Motor neuron (in vitro differentiated cells): ENCODE measurements at regions not wholly inside any gene's neighbourhood (a gene's known extent, or its start where the extent isn't known, plus 50 kb on each side); places are given as distances from the start of the nearest gene placed in this dataset.
A peak's percentile ranks its signal among the peaks of the same experiment; 100 is the strongest.

Experiments used
- ATAC-seq, 8 experiments: fragments of 200-7000 bp; cut with Tn5 transposase; replicated peaks in 6 of 8; 2 replicates each; pipeline ENCODE4 v1.8.0; 2021; ENCODE audit warnings: mild to moderate bottlenecking in 8 of 8, moderate library complexity in 8 of 8
- H3K27ac ChIP-seq, 2 donors: fragments of 250-450 bp; sonication (Bioruptor Pico); 2 replicates each; pipeline ENCODE4 v1.9.0; 2021; ENCODE audit warnings: antibody characterized with exemption in 2 of 2, mild to moderate bottlenecking in 2 of 2, moderate library complexity in 1 of 2
- H3K4me1 ChIP-seq, 2 donors: fragments of 250-450 bp; sonication (Bioruptor Pico); replicated peaks in 1 of 2; 2 replicates each; pipeline ENCODE4 v1.6.1; 2021; ENCODE audit warnings: antibody characterized with exemption in 2 of 2, mild to moderate bottlenecking in 2 of 2, moderate library complexity in 1 of 2
- H3K4me3 ChIP-seq, 5 donors: fragments of 250-450 bp; sonication (Bioruptor Pico); 2 replicates each; pipeline ENCODE4 v1.9.0; 2021; ENCODE audit warnings: antibody characterized with exemption in 5 of 5, mild to moderate bottlenecking in 5 of 5, moderate library complexity in 4 of 5
- WGBS, 10 experiments: fragments of 450-650 bp; shearing (Covaris generic); methylation state at CpG; one replicate each; pipeline ENCODE4 v1.0.0; 2022; 5-methylcytosine and 5-hydroxymethylcytosine counted together
- in situ Hi-C, 9 experiments: fragments of 400-800 bp; cut with MboI; loops; one replicate each; pipeline ENCODE4 v1.15.0; 2021; ENCODE audit warnings: low sequenced_read_pairs in 9 of 9, low pct_unique_long_range_greater_than_20kb in 2 of 9; ENCODE audit not compliant: unreplicated experiment in 9 of 9

- Histone ChIP-seq H3K4me3 (no peak overlapping the region), H3K27ac (no peak overlapping the region), H3K4me1 (peaks cover 4 to 18% of the 10 kb centered on the region in 2 donors)
- peak in 5 of 8 experiments; percentile 77 to 91 (median 87) for ATAC-seq
- in situ Hi-C loops: loop anchor here in 2 of 9 experiments (25.0 kb wide), 3 partner anchors 93 to 768 kb away; no protein-coding TSS in a partner anchor
- 14 to 53% (median 40%) methylated on average over 2 to 5 of the region's 7 CpGs; no CpG with 5 or more reads in 2 of the 10 experiments for WGBS, 10 experiments
Observed at GRCh38 chr3:33919312-33920120, 121.1 kb downstream of the PDCD6IP start.

- WGBS, 10 experiments: 25 to 100% (median 88%) methylated on average over 1 to 4 of the region's 4 CpGs; no CpG with 5 or more reads in 1 of the 10 experiments
- H3K27ac ChIP-seq: no peak overlapping the region
- in situ Hi-C loops: loop anchor here in 2 of 9 experiments (25.0 kb wide), 3 partner anchors 92 to 767 kb away; no protein-coding TSS in a partner anchor
Observed at GRCh38 chr3:33920511-33920910, 122.1 kb downstream of the PDCD6IP start.

GRCh38 chr3:33921608-33922007 lies 123.2 kb downstream of the PDCD6IP start:
- Histone ChIP-seq H3K4me3 (no peak overlapping the region), H3K4me1 (peaks cover 0 to 12% of the 10 kb centered on the region in 2 donors), H3K27ac (no peak overlapping the region)
- in situ Hi-C loops: loop anchor here in 2 of 9 experiments (25.0 kb wide), 3 partner anchors 91 to 766 kb away; no protein-coding TSS in a partner anchor
- 0 to 100% (median 57%) methylated on average over 1 to 2 of the region's 2 CpGs; no CpG with 5 or more reads in 4 of the 10 experiments for WGBS, 10 experiments
- ATAC-seq: peak in 1 of 8 experiments; percentile 69

More at GRCh38 chr3:33920511-33920910, 122.1 kb downstream of the PDCD6IP start:
- Histone ChIP-seq H3K4me1 (peaks cover 0 to 15% of the 10 kb centered on the region in 2 donors), H3K4me3 (no peak overlapping the region)
- no peak for ATAC-seq

GRCh38 chr3:33926998-33927605 lies 128.7 kb downstream of the PDCD6IP start:
- Histone ChIP-seq H3K4me1 (no peaks in the 10 kb centered on the region), H3K27ac (no peak overlapping the region), H3K4me3 (no peak overlapping the region)
- in situ Hi-C loops: no loop called here
- ATAC-seq: no peak
- WGBS, 10 experiments: 0 to 90% (median 84%) methylated on average over 1 to 3 of the region's 3 CpGs; no CpG with 5 or more reads in 2 of the 10 experiments

GRCh38 chr3:33929813-33930212 lies 131.4 kb downstream of the PDCD6IP start:
- ATAC-seq: peak in 1 of 8 experiments; percentile 15
- Histone ChIP-seq H3K27ac (no peak overlapping the region), H3K4me1 (no peaks in the 10 kb centered on the region), H3K4me3 (no peak overlapping the region)
- in situ Hi-C loops: no loop called here
- 14 to 100% (median 48%) methylated on average over 1 to 2 of the region's 2 CpGs; no CpG with 5 or more reads in 4 of the 10 experiments for WGBS, 10 experiments

GRCh38 chr3:33931512-33931911 lies 133.1 kb downstream of the PDCD6IP start:
- in situ Hi-C loops: no loop called here
- ATAC-seq: peak in 1 of 8 experiments; percentile 33
- Histone ChIP-seq H3K27ac (no peak overlapping the region), H3K4me1 (no peaks in the 10 kb centered on the region), H3K4me3 (no peak overlapping the region)

GRCh38 chr3:33932010-33932764 lies 133.8 kb downstream of the PDCD6IP start:
- WGBS, 10 experiments: 4 to 100% (median 91%) methylated on average over 2 to 6 of the region's 6 CpGs; no CpG with 5 or more reads in 3 of the 10 experiments
- H3K27ac ChIP-seq: no peak overlapping the region
- in situ Hi-C loops: no loop called here
- ATAC-seq: peak in 2 of 8 experiments; percentile 34 to 42
- H3K4me1 ChIP-seq: peaks cover 0 to 3% of the 10 kb centered on the region in 2 donors
- H3K4me3 ChIP-seq: no peak overlapping the region

GRCh38 chr3:33936171-33936920 lies 137.9 kb downstream of the PDCD6IP start:
- in situ Hi-C loops: no loop called here
- WGBS, 10 experiments: 76 to 100% (median 100%) methylated on average over 1 to 3 of the region's 3 CpGs; no CpG with 5 or more reads in 5 of the 10 experiments
- peaks cover 5 to 23% of the 10 kb centered on the region in 2 donors for H3K4me1 ChIP-seq
- H3K4me3 ChIP-seq: no peak overlapping the region
- ATAC-seq: no peak
- H3K27ac ChIP-seq: no peak overlapping the region

- 0 to 86% (median 39%) methylated on average over 1 of the region's 1 CpG; no CpG with 5 or more reads in 2 of the 10 experiments for WGBS, 10 experiments
- H3K27ac ChIP-seq: no peak overlapping the region
- peak in 1 of 8 experiments; percentile 30 for ATAC-seq
- in situ Hi-C loops: no loop called here
- H3K4me3 ChIP-seq: no peak overlapping the region
- peaks cover 5 to 24% of the 10 kb centered on the region in 2 donors for H3K4me1 ChIP-seq
Observed at GRCh38 chr3:33936921-33937525, 138.6 kb downstream of the PDCD6IP start.

GRCh38 chr3:33937628-33938027 lies 139.2 kb downstream of the PDCD6IP start:
- Histone ChIP-seq H3K4me1 (peaks cover 5 to 24% of the 10 kb centered on the region in 2 donors), H3K27ac (no peak overlapping the region), H3K4me3 (no peak overlapping the region)
- no peak for ATAC-seq
- 0 to 100% (median 45%) methylated on average over 1 of the region's 1 CpG for WGBS, 10 experiments
- in situ Hi-C loops: no loop called here

GRCh38 chr3:33940149-33940548 lies 141.7 kb downstream of the PDCD6IP start:
- 0 to 90% (median 76%) methylated on average over 2 to 5 of the region's 5 CpGs; no CpG with 5 or more reads in 1 of the 10 experiments for WGBS, 10 experiments
- Histone ChIP-seq H3K4me1 (peaks cover 5 to 24% of the 10 kb centered on the region in 2 donors), H3K4me3 (no peak overlapping the region), H3K27ac (no peak overlapping the region)
- in situ Hi-C loops: no loop called here
- peak in 3 of 8 experiments; percentile 51 to 56 (median 52) for ATAC-seq

GRCh38 chr3:33940736-33941135 lies 142.3 kb downstream of the PDCD6IP start:
- in situ Hi-C loops: no loop called here
- no peak overlapping the region for H3K27ac ChIP-seq

More at GRCh38 chr3:33940736-33941135, 142.3 kb downstream of the PDCD6IP start:
- Histone ChIP-seq H3K4me1 (peaks cover 5 to 24% of the 10 kb centered on the region in 2 donors), H3K4me3 (no peak overlapping the region)
- 17 to 64% (median 42%) methylated on average over 1 to 4 of the region's 4 CpGs; no CpG with 5 or more reads in 4 of the 10 experiments for WGBS, 10 experiments
- no peak for ATAC-seq
